SK-N-MC (cell line): ENCODE measurements at regions not wholly inside any gene's neighbourhood (a gene's known extent, or its start where the extent isn't known, plus 50 kb on each side); places are given as distances from the start of the nearest gene placed in this dataset.

Experiments
- EZH2 ChIP-seq: fragments of 200-600 bp; sonication (generic); IDR thresholded peaks from one replicate; pipeline ENCODE4 v1.6.1; 2017; ENCODE audit warnings: antibody characterized with exemption
- FOXP2 ChIP-seq: optimal IDR thresholded peaks from 2 replicates; pipeline ENCODE3; 2011; ENCODE audit warnings: mild to moderate bottlenecking, moderate library complexity; ENCODE audit not compliant: insufficient read depth; ENCODE audit errors: extremely low read length, control extremely low read depth
- POLR2AphosphoS5 ChIP-seq: IDR thresholded peaks from 2 replicates; pipeline ENCODE4 v1.6.1; 2012; ENCODE audit warnings: mild to moderate bottlenecking, low read depth, low read length, borderline replicate concordance

DNA sequence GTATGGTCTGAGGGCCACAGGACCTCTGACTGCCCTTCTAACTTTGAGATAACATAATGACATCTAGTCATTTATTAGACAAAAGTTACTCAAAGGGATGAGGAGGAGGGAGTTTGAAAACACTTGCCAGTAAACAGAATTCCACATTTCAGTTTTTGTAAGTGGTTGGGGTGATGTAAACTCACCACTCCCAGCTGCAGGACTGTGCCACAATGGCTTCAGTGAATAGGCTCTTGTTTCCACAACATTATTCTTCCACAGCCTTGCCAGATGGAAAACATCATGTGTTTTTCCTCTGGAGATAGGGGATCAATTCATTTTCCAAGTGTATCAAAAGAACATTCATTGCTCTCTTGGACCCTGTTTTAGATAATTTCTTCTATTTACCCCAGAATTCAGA is 147.2 kb upstream of the BDNF start:
- TF ChIP-seq POLR2AphosphoS5 = no peak
- no peak for TF ChIP-seq EZH2
- TF ChIP-seq FOXP2 = no peak
